Fibroblast of lung (primary cell): ENCODE measurements at regions not wholly inside any gene's neighbourhood (a gene's known extent, or its start where the extent isn't known, plus 50 kb on each side); places are given as distances from the start of the nearest gene placed in this dataset.

Experiments used
- DNase-seq, 2 donors: peaks; one replicate each; pipeline versions ENCODE4 v3.0.0 to v3.0.0-alpha.2; 2010; ENCODE audit warnings: low read depth in 2 of 2
- H2AFZ ChIP-seq: 2 replicates; pipeline ENCODE4 v1.5.1; 2012; ENCODE audit warnings: low read length, control low read depth, inconsistent platforms
- H3K27ac ChIP-seq: 2 replicates; pipeline ENCODE4 v1.5.1; 2011; ENCODE audit warnings: low read length, control low read depth; ENCODE audit not compliant: insufficient read depth
- H3K27me3 ChIP-seq: 2 replicates; pipeline ENCODE4 v1.5.1; 2011; ENCODE audit warnings: mild to moderate bottlenecking, low read length; ENCODE audit not compliant: control insufficient read depth, insufficient read depth
- H3K36me3 ChIP-seq: 2 replicates; pipeline ENCODE4 v1.5.1; 2011; ENCODE audit warnings: low read length; ENCODE audit not compliant: control insufficient read depth, insufficient read depth
- H3K4me1 ChIP-seq: 2 replicates; pipeline ENCODE4 v1.5.1; 2011; ENCODE audit warnings: low read length; ENCODE audit not compliant: control insufficient read depth, insufficient read depth; ENCODE audit errors: extremely low read depth
- H3K4me2 ChIP-seq: 2 replicates; pipeline ENCODE4 v1.5.1; 2011; ENCODE audit warnings: low read length, control low read depth; ENCODE audit not compliant: insufficient read depth; ENCODE audit errors: extremely low read depth
- H3K4me3 ChIP-seq, 4 experiments: fragments of 200-600 bp in 1 of 4; sonication (generic) in 1 of 4; replicated peaks in 1 of 4; 2 replicates each; pipeline ENCODE4 v1.5.1; 2011 to 2016; ENCODE audit warnings: low read length in 4 of 4, low read depth in 3 of 4, mild to moderate bottlenecking in 3 of 4, control low read depth in 2 of 4, inconsistent platforms in 1 of 4, mixed read lengths in 1 of 4; ENCODE audit not compliant: insufficient read depth in 1 of 4; ENCODE audit errors: control extremely low read depth in 1 of 4
- H3K79me2 ChIP-seq: 2 replicates; pipeline ENCODE4 v1.5.1; 2012; ENCODE audit warnings: mild to moderate bottlenecking, low read length, inconsistent platforms; ENCODE audit not compliant: control insufficient read depth, insufficient read depth
- H3K9ac ChIP-seq: 2 replicates; pipeline ENCODE4 v1.5.1; 2011; ENCODE audit warnings: mild to moderate bottlenecking, low read length, control low read depth; ENCODE audit not compliant: insufficient read depth
- H3K9me3 ChIP-seq: 2 replicates; pipeline ENCODE4 v1.5.1; 2012; ENCODE audit warnings: low read depth, low read length; ENCODE audit not compliant: control insufficient read depth, insufficient read depth
- H4K20me1 ChIP-seq: 2 replicates; pipeline ENCODE4 v1.5.1; 2011; ENCODE audit warnings: low read length; ENCODE audit not compliant: control insufficient read depth, insufficient read depth; ENCODE audit errors: extremely low read depth
- EZH2 ChIP-seq: IDR thresholded peaks from 2 replicates; pipeline ENCODE4 v1.5.1; 2012; ENCODE audit warnings: low read length, control low read depth, mild to moderate bottlenecking; ENCODE audit errors: missing control alignments
- TF ChIP-seq, protein P1 (sequence below), 2 donors: IDR thresholded peaks in 1 of 2; conservative IDR thresholded peaks in 1 of 2; 1 replicate in 1 of 2; 2 replicates in 1 of 2; pipeline ENCODE4 v1.5.1; 2011 to 2012; ENCODE audit warnings: low read length in 2 of 2, control low read depth in 1 of 2, inconsistent platforms in 1 of 2, low read depth in 1 of 2, mild to moderate bottlenecking in 1 of 2

DNA sequence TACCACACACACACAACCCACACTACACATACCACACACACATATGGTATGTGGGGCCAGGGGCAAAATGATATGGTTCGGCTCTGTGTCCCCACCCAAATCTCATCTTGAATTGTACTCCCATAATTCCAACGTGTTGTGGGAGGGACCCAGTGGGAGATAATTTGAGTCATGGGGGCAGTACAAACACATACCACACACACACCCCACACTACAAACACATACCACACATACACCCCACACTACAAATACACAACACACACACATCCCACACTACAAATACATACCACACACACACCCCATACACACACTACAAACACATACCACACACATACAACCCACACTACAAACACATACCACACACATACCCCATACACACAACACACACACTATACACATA lies 117.8 kb downstream of the TTC32 start:
- H3K27me3 ChIP-seq = no peaks in the 10 kb centered on the region

DNA sequence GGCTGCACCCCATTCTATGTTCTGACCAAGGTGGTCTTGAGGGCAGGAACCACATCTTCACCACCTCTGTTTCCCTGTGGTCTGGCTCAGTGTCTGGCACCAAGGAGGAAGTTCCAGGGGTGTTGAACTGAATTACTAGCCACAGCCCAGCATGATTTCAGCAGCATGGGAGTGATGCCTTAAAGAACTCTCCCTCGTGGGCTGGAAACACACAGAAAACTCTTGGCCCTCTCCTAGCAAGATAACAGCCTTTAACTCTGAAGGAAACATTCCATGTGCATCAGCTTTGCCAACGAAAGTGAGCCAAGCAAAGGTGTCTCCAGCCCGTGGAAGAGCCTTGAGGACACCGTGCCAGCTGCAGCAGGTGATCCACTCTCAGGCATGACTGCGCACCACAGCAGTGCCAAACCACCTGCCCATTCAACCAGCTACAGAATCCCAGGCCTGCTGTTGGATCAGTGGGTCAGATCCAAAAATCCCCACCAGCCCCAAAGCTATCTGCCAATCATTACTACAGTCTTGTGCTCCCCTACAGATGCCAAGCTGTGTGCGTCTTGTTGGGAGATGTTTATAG lies 124.8 kb downstream of the TTC32 start:
- no peaks in the 10 kb centered on the region for H3K9me3 ChIP-seq

More for the DNA sequence above, 117.8 kb downstream of the TTC32 start:
- H3K27ac ChIP-seq = no peak overlapping the region
- no peaks in the 10 kb centered on the region for H3K36me3 ChIP-seq
- no peaks in the 10 kb centered on the region for H4K20me1 ChIP-seq
- TF ChIP-seq, protein P1, sequence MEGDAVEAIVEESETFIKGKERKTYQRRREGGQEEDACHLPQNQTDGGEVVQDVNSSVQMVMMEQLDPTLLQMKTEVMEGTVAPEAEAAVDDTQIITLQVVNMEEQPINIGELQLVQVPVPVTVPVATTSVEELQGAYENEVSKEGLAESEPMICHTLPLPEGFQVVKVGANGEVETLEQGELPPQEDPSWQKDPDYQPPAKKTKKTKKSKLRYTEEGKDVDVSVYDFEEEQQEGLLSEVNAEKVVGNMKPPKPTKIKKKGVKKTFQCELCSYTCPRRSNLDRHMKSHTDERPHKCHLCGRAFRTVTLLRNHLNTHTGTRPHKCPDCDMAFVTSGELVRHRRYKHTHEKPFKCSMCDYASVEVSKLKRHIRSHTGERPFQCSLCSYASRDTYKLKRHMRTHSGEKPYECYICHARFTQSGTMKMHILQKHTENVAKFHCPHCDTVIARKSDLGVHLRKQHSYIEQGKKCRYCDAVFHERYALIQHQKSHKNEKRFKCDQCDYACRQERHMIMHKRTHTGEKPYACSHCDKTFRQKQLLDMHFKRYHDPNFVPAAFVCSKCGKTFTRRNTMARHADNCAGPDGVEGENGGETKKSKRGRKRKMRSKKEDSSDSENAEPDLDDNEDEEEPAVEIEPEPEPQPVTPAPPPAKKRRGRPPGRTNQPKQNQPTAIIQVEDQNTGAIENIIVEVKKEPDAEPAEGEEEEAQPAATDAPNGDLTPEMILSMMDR (conservative IDR thresholded peaks at IDR 0.05 in 1 of 2, IDR thresholded peaks at IDR 0.05 in 1 of 2; ENCODE audit: low read depth in 1 of 2, low read length in 2 of 2) = no peak
- no peak for TF ChIP-seq EZH2
- no peaks in the 10 kb centered on the region for H3K9me3 ChIP-seq
- DNase-seq = no peak
- H2AFZ ChIP-seq = no peak overlapping the region
- peaks cover 7% of the 10 kb centered on the region for H3K4me1 ChIP-seq
- no peaks in the 10 kb centered on the region for H3K79me2 ChIP-seq
- no peak overlapping the region for H3K9ac ChIP-seq
- no peak overlapping the region for H3K4me3 ChIP-seq
- H3K4me2 ChIP-seq = no peak overlapping the region

GRCh38 chr2:19775838-19776237 lies 125.9 kb downstream of the TTC32 start:
- TF ChIP-seq, protein P1 (conservative IDR thresholded peaks at IDR 0.05 in 1 of 2, IDR thresholded peaks at IDR 0.05 in 1 of 2; ENCODE audit: low read depth in 1 of 2, low read length in 2 of 2) = no peak
- TF ChIP-seq EZH2 = no peak
- Histone ChIP-seq H3K27ac (no peak overlapping the region), H3K9me3 (no peaks in the 10 kb centered on the region), H3K9ac (no peak overlapping the region), H2AFZ (no peak overlapping the region), H3K4me3 (no peak overlapping the region), H3K36me3 (no peaks in the 10 kb centered on the region), H3K4me2 (no peak overlapping the region), H3K4me1 (peaks cover 2% of the 10 kb centered on the region), H3K27me3 (peaks cover 5% of the 10 kb centered on the region), H4K20me1 (no peaks in the 10 kb centered on the region), H3K79me2 (no peaks in the 10 kb centered on the region)
- no peak for DNase-seq

More for the DNA sequence above, 124.8 kb downstream of the TTC32 start:
- Histone ChIP-seq H3K4me2 (no peak overlapping the region), H3K4me1 (peaks cover 2% of the 10 kb centered on the region), H3K27ac (no peak overlapping the region), H3K27me3 (peaks cover 5% of the 10 kb centered on the region), H4K20me1 (no peaks in the 10 kb centered on the region), H3K4me3 (no peak overlapping the region), H3K79me2 (no peaks in the 10 kb centered on the region), H3K9ac (no peak overlapping the region), H2AFZ (no peak overlapping the region), H3K36me3 (no peaks in the 10 kb centered on the region)
- TF ChIP-seq, protein P1 (conservative IDR thresholded peaks at IDR 0.05 in 1 of 2, IDR thresholded peaks at IDR 0.05 in 1 of 2; ENCODE audit: low read depth in 1 of 2, low read length in 2 of 2) = no peak
- TF ChIP-seq EZH2 = no peak
- no peak for DNase-seq
